K562 (cell line): ENCODE measurements at regions not wholly inside any gene's neighbourhood (a gene's known extent, or its start where the extent isn't known, plus 50 kb on each side); places are given as distances from the start of the nearest gene placed in this dataset.

Experiments used
- ATAC-seq: fragments of 200-7000 bp; cut with Tn5 transposase; 3 replicates; pipeline ENCODE4 v1.9.1; 2020; ENCODE audit warnings: moderate library complexity
- BruUV-seq: library from RNA; stranded (reverse); fragments of 400-500 nt; replicated peaks from 2 replicates; lab custom pipeline; 2021; lab: Mats Ljungman, UMichigan
- CTCF ChIA-PET: fragments of 300-600 bp; formaldehyde crosslinking; extraction: SDS; loops from one replicate; lab custom pipeline; 2021; ENCODE audit warnings: low intra/inter-chr PET ratio; lab: Yijun Ruan, JAX
- POLR2A ChIA-PET: fragments of 300-600, 350-650 bp; sonication (Branson Sonifier 250); formaldehyde crosslinking; extraction: SDS; loops from one replicate; lab custom pipeline; 2021; ENCODE audit warnings: antibody characterized with exemption, inconsistent platforms; lab: Yijun Ruan, JAX
- DNase-seq, 4 experiments: peaks; one replicate each; pipeline versions ENCODE4 v3.0.0 to v3.0.0-alpha.2; 2011 to 2018; ENCODE audit warnings: low spot score in 3 of 4, mixed read lengths in 3 of 4; ENCODE audit errors: extremely low read depth in 1 of 4
- FAIRE-seq: peaks from 2 replicates; lab custom pipeline; 2011; peaks lifted over from hg19 to GRCh38; lab: Jason Lieb, UNC
- H2AFZ ChIP-seq: 2 replicates; pipeline ENCODE4 v1.6.0; 2011; ENCODE audit warnings: low read depth, low read length, control low read depth, inconsistent platforms
- H3K27ac ChIP-seq: fragments of 200-600 bp; 3 replicates; pipeline ENCODE4 v1.8.0; 2011; ENCODE audit warnings: low read depth, mild to moderate bottlenecking, control low read depth, inconsistent platforms, low read length, moderate library complexity, mixed read lengths; ENCODE audit errors: extremely low read depth
- H3K27me3 ChIP-seq, 2 experiments: fragments of 300-600 bp in 1 of 2; 2 replicates in 1 of 2; 3 replicates in 1 of 2; pipeline versions ENCODE4 v1.6.0 to v1.8.0; 2011; ENCODE audit warnings: inconsistent platforms in 2 of 2, low read length in 2 of 2, mild to moderate bottlenecking in 1 of 2, mixed read lengths in 1 of 2, moderate library complexity in 1 of 2; ENCODE audit not compliant: control insufficient read depth in 2 of 2, insufficient read depth in 2 of 2
- H3K36me3 ChIP-seq: fragments of 300-600 bp; 3 replicates; pipeline ENCODE4 v1.8.0; 2011; ENCODE audit warnings: mild to moderate bottlenecking, low read length, inconsistent platforms; ENCODE audit not compliant: control insufficient read depth, insufficient read depth
- H3K4me1 ChIP-seq, 2 experiments: fragments of 200-600 bp in 1 of 2; replicated peaks in 1 of 2; 2 replicates in 1 of 2; 3 replicates in 1 of 2; pipeline versions ENCODE4 v1.5.1 to v1.8.0; 2011; ENCODE audit warnings: inconsistent platforms in 2 of 2, low read length in 2 of 2, mild to moderate bottlenecking in 1 of 2, mixed read lengths in 1 of 2, moderate library complexity in 1 of 2; ENCODE audit not compliant: control insufficient read depth in 2 of 2, insufficient read depth in 2 of 2
- H3K4me2 ChIP-seq: 2 replicates; pipeline ENCODE4 v1.6.1; 2011; ENCODE audit warnings: low read length, control low read depth, inconsistent platforms, mixed read lengths; ENCODE audit not compliant: insufficient read depth
- H3K4me3 ChIP-seq: fragments of 200-600 bp; sonication (generic), shearing (Covaris generic); 2 replicates; pipeline ENCODE4 v1.5.1; 2016; ENCODE audit warnings: control low read depth, inconsistent platforms
- H3K79me2 ChIP-seq: fragments of 200-600 bp; 3 replicates; pipeline ENCODE4 v1.8.0; 2011; ENCODE audit warnings: low read length, inconsistent platforms; ENCODE audit not compliant: control insufficient read depth, insufficient read depth
- H3K9ac ChIP-seq, 2 experiments: 2 replicates each; pipeline versions ENCODE4 v1.6.0 to v1.6.1; 2011; ENCODE audit warnings: low read depth in 2 of 2, low read length in 2 of 2, control low read depth in 1 of 2, inconsistent platforms in 1 of 2, mild to moderate bottlenecking in 1 of 2, mixed read lengths in 1 of 2; ENCODE audit not compliant: insufficient read depth in 1 of 2
- H3K9me1 ChIP-seq: one replicate; pipeline ENCODE4 v1.6.0; 2011; ENCODE audit warnings: inconsistent platforms, mild to moderate bottlenecking, low read length, moderate library complexity; ENCODE audit not compliant: control insufficient read depth, insufficient read depth
- H3K9me3 ChIP-seq: replicated peaks from 2 replicates; pipeline ENCODE4 v1.5.1; 2011; ENCODE audit warnings: low read depth, low read length, inconsistent platforms; ENCODE audit not compliant: control insufficient read depth, insufficient read depth
- H4K20me1 ChIP-seq: replicated peaks from 2 replicates; pipeline ENCODE4 v1.6.1; 2011; ENCODE audit warnings: low read length, inconsistent platforms, mixed read lengths; ENCODE audit not compliant: control insufficient read depth, insufficient read depth
- CBX5 ChIP-seq: IDR thresholded peaks from 2 replicates; pipeline ENCODE4 v1.6.1; 2014; ENCODE audit warnings: low read depth, borderline replicate concordance
- CLOCK ChIP-seq: fragments of 250-450 bp; sonication (Bioruptor Pico); IDR thresholded peaks from 2 replicates; pipeline ENCODE4 v1.4.0; 2020; ENCODE audit warnings: mild to moderate bottlenecking, moderate library complexity, borderline replicate concordance
- GATAD2B ChIP-seq: fragments of 450-650 bp; IDR thresholded peaks from 2 replicates; pipeline ENCODE4 v1.6.1; 2017; ENCODE audit warnings: mild to moderate bottlenecking, borderline replicate concordance
- NCOA6 ChIP-seq: fragments of 450-650 bp; IDR thresholded peaks from 2 replicates; pipeline ENCODE4 v1.6.1; 2017; ENCODE audit warnings: mild to moderate bottlenecking
- POU5F1 ChIP-seq: fragments of 150-350 bp; IDR thresholded peaks from 2 replicates; pipeline ENCODE4 v1.6.1; 2014; ENCODE audit warnings: borderline replicate concordance, low read length, low read depth, mild to moderate bottlenecking; ENCODE audit not compliant: partially characterized antibody
- ZNF133 ChIP-seq: fragments of 250-450 bp; sonication (Bioruptor Pico); IDR thresholded peaks from 2 replicates; pipeline ENCODE4 v1.4.0; 2020; ENCODE audit warnings: mild to moderate bottlenecking
- WGBS: fragments of 100-300 bp; shearing (Covaris generic); methylation state at CpG from one replicate; pipeline ENCODE4 v1.1.6; 2016; ENCODE audit warnings: low coverage, mixed read lengths; ENCODE audit not compliant: insufficient coverage; ENCODE audit errors: missing lambda C conversion rate; 5-methylcytosine and 5-hydroxymethylcytosine counted together
- in situ Hi-C: fragments of 300-500 bp; cut with MboI; formaldehyde crosslinking; loops from 4 replicates; pipeline ENCODE4 v1.15.0; 2018; ENCODE audit warnings: inconsistent platforms, mixed read lengths
- intact Hi-C: fragments of 100-400 bp; cut with micrococcal nuclease; formaldehyde crosslinking; loops from 2 replicates; pipeline ENCODE4 v1.14.2; 2022

- H3K36me3 ChIP-seq: no peaks in the 10 kb centered on the region
- no peak overlapping the region for H3K4me3 ChIP-seq
- ATAC-seq: no peak
- H3K27me3 ChIP-seq: no peaks in the 10 kb centered on the region
- no peak overlapping the region for H2AFZ ChIP-seq
- DNase-seq: no peak
- H3K9ac ChIP-seq: no peak overlapping the region
- H3K9me1 ChIP-seq: no peaks in the 10 kb centered on the region
- TF ChIP-seq GATAD2B: no peak
- no peak for TF ChIP-seq NCOA6
- TF ChIP-seq CLOCK: no peak
- TF ChIP-seq ZNF133 (CRISPR knock-in tag): no peak
- no peak for TF ChIP-seq CBX5
- no peak for TF ChIP-seq POU5F1
- H3K27ac ChIP-seq: no peak overlapping the region
- POLR2A ChIA-PET: no interaction called here
- no TSS peak for BruUV-seq
- WGBS: 0% methylated on average over 1 of the region's 1 CpG
- no peaks in the 10 kb centered on the region for H3K9me3 ChIP-seq
- CTCF ChIA-PET: no interaction called here
- in situ Hi-C loops (no loop called here), intact Hi-C loops (no loop called here)
- H4K20me1 ChIP-seq: no peaks in the 10 kb centered on the region
- H3K4me2 ChIP-seq: no peak overlapping the region
- no peaks in the 10 kb centered on the region for H3K4me1 ChIP-seq
- no peak for FAIRE-seq
- no peaks in the 10 kb centered on the region for H3K79me2 ChIP-seq
Measured at GRCh38 chr11:26026078-26026477, 305.9 kb upstream of the ANO3 start.
